CD4-positive, alpha-beta T cell treated with Interleukin-10 for 1 hour (primary cell): ENCODE measurements at regions not wholly inside any gene's neighbourhood (a gene's known extent, or its start where the extent isn't known, plus 50 kb on each side); places are given as distances from the start of the nearest gene placed in this dataset.

ENCODE experiments used
- DNase-seq: peaks from one replicate; pipeline ENCODE4 v3.0.0-alpha.2; 2020

DNA sequence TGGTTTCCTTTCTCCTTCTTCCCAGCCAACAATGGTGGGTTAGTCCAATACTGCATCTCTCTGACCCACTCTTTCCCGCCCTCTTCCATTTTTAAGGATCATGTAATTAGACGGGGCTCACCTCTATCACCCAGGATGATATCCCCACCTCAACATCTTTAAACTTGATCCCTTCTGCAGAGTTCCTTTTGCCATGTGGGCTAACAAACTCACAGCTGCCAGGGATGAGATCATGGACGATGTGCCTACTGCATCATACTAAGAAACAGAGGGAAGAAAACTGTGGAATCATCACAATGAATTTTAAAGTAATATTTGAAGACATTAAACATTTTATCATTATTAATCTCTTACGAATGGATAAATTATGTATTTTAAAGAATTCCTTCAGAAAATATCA, 183.5 kb downstream of the RDH14 start:
- no peak for DNase-seq

DNA sequence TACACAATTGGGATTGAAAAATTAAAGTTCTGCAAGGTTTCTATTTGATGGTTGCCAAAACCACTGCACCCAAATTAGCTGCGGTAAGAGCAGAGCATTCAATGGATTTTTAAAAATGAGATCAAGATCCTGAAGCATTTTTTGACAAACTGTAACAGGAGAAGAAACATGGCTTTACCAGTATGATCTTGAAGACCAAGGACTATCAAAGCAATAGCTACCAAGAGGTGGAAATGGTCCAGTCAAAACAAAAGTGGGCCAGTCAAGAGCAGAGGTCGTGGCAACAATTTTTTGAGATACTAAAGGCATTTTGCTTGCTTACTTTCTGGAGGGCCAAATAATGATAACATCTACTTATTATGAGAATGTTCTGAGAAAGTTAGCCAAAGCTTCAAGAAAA, 186.8 kb downstream of the RDH14 start:
- no peak for DNase-seq

DNA sequence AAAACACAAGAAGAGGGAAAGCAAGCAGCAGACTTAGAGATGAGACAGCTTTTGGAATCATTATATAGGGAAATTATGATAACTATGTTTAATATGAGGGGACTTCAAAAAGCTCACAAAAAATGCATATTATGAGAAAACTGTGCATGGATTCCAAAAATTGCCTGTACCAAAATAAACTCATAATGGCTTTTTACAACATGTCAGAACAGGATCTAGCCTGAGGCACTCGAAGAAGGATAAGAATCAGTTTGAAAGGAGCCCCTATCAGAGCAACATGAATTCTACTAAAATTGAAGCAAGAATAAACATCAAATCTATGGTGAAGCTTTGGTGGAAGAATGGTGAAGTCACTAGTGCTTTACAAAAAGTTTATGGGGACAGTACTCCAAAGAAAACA, 187.4 kb downstream of the RDH14 start:
- DNase-seq = no peak

DNA sequence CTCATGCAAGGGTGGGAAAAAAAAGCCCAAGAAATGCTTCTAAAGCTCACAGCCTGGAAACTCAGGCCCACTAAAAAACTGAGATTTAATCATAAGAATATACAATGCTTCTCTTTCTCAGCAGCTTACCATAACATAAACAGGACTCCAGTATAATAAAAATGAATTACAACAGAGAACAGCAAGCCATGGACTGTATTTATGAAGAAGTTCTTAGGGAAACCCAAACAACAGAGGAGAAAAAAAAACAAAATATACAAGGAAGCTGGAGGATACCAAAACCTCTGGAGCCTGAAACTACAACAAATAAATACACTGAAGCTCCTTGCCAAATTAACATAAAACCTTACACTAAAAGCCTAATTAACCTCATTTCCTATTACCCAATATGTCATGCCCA, 187.8 kb downstream of the RDH14 start:
- DNase-seq = no peak

DNA sequence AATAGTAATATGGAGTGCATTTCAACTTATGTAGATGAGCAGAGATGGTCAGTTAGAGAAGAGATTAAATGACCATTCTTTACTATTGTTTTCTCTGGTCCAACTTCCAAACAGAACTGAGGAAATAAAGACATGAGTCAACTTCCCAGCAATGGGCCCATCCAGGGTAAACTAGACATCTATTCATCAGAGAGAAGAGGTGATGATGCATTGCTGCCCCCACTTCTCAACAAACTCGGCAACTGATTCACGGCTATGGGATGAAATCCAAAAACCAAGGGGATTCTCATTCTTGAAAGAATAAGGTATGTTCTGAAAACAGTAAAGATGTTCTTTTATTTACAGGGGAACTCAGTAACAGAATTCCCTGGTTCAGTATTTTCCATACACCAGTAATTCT, 190.7 kb downstream of the RDH14 start:
- DNase-seq = no peak

DNA sequence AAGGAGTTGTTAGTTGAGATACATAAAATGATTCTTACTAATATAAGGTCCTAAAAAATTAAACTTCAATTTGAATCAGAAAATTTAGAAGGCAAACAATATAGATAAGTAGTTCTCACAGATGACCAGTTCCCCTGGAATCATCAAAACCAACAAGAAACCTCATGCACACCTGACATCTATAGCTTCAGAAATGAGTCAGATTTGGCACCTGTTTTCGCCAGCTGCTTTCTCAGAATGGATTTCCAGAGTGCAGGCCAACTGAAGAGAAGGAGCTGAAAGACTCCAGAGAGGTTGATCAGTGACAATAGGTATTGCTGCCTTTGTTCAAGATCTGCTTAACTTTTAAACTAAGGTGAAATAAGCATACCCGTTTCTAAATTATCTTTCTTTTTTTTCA, 192.4 kb downstream of the RDH14 start:
- DNase-seq = no peak

DNA sequence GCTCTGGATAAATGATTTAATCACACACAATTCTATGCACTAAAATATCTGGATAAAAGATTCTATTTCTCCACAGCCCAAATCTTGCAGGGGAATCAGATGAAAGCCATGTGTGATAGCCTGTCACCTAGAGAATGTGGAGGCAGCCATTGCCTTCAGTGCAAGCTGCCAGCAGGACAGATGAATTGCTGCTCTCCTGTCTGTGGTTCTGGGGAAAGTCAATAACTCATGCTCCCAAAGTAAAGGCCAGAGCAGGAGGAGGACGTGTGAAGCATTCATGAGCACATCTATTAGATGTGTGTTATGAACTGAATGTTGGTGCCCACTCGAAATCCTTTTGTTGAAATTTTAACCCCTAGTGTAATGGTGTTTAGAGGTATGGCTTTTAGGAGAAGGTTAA, 195.1 kb downstream of the RDH14 start:
- DNase-seq = no peak

DNA sequence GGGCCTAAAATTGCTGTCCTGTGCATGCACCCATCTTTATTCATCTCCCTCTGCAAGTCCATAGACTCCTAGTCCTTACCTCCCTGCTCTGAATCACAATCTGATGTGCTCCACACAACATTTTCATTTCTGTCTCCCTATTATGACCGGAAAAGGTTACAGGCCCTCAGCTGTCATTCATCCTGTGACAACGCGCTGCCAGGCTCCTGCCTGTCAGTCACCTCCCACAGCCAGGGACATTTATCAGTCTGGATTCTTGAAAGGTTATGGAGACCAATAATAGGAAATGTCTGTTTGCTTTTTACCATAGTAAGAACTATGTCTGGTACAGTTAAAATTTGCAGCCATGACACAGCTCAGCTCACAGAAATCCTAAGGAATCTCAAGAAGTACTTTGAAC, 197.1 kb downstream of the RDH14 start:
- no peak for DNase-seq

DNA sequence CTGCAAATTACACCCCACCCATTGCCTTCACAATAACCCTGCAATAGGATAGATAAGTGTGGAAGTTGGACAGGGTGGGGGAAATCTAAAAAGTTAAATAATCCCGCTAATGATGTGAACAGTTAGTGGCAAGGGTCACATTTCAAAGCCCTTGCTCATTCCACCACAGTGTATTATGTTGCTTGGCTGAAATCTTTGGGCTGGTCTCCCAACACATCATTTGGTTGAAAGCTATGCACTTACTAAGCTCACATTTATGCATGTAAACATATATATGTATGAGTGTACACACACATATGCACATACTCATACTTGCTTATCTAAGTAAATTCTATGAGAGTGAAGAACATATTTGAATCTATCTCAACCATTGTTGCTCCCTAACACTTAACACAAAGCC, 197.8 kb downstream of the RDH14 start:
- DNase-seq = no peak

DNA sequence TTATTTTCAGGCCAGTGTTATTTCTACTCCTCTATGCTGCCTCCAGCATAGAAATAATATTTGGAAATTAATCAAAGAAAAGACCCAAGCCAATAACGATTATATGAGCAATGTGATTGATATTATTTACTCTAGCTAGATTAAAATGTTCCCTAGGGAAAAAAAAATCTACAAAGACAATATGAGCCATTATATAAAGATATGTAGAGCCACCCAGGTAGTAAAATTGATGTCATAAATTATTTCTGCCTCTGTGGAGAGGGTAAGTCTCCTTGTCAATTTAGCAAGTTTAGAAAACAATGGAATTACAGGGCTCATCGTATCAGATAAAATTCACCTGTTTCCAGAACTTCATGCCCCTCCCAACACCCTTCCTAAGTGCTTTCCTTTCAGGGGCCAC, 202.9 kb downstream of the RDH14 start:
- no peak for DNase-seq

DNA sequence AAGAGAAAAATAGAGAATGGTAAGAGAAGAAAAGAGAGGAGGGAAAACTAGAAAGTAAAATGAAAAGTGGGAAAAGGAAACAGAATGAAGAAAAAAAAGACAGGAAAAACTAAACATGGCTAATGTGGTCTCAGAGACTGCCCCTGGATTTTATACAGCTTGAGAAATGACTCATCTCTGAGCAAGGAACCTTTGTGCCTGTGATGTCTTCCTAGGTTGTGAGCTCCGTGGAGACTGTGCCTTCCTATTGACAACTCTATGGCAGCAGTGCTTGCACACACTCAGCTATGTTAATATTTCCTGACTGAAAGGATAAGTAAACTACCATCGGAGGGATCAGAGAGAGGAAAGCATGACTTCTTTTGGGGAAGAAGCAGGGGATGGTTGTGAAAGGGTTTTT, 203.8 kb downstream of the RDH14 start:
- no peak for DNase-seq

DNA sequence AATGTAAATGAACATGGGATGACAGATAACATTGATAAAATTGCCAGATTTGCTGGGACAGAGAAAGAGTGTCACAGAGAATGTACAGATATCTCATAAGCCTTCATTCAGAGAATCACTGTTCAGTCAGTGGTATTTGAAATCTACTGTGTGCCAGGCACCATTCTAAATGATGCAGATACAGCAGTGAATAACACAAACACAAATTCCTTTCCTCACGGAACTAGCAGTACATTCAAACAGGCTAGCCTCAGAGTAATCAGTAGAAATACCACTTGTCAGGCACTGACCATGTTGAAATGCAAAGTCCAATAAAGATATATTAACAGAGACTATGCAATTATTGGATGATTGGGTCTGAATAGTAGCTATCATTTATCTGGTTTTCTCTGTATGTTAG, 211.0 kb downstream of the RDH14 start:
- DNase-seq = no peak

DNA sequence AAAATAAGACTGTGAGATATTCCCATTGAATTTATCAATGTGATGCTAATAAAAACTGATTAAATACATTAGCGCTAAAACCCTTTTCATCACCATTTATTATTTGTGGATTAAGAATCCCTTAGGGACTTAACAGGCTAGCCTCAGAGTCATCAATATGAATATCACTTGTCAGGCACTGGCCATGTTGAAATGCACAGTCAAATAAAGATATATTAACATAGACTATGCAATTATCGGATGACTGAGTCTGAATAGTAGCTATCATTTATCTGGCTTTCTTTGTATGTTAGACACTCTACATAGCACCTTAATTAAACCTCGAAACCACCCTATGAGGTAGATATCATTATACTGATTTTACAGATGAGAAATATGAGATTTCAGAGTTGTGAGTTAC, 213.6 kb downstream of the RDH14 start:
- DNase-seq = no peak

DNA sequence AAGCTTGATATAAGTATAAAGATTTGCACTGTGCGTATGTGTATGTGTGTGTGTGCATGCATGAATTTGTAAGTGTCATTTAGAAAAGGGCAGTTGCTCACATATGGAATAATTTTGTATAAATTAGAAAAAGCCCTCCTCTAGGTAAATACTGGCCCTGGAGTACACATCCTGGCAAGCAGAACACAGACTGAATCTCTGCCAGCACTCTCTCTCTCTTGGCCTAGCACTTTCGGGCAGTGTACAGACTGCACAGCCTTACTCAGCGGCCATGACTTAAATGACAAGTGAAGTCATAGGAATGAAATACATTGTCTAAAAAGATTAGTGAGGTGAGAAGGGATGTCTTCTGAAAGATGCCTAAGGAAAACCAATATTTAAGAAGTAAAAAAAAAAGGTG, 214.1 kb downstream of the RDH14 start:
- DNase-seq = no peak

DNA sequence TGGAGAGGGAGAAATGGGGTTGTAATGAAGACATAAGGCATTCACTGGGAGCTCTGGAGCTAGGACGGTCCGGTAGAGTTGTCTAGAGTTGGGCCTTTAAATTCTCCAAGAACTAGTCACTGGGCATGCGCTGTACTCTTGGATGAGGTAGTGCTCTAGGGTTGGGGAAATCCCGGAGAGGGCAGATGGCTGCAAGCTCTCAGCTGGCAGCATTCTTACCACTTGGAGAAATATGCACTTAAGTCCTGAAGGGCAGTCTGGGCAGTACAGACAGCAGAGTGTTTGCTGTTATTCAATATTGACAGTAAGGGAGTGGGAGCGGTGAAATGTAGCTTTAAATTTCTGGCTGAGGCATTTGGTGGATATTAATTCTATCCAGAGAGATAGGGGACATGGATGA, 214.6 kb downstream of the RDH14 start:
- DNase-seq = no peak

DNA sequence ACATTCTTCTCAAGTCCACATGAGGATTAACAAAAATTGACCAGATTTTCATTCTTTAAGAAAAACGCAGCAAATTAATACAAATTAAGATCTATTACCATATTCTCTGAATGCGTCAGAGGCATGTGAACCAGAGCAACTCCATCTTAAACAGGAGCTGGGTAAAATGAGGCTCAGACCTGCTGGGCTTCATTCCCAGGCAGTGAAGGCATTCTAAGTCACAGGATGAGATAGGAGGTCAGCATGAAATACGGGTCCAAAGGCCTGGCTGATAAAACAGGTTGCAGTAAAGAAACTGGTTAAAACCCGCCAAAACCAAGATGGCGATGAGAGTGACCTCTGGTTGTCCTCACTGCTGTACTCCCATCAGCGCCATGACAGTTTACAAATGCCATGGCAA, 217.6 kb downstream of the RDH14 start:
- no peak for DNase-seq

DNA sequence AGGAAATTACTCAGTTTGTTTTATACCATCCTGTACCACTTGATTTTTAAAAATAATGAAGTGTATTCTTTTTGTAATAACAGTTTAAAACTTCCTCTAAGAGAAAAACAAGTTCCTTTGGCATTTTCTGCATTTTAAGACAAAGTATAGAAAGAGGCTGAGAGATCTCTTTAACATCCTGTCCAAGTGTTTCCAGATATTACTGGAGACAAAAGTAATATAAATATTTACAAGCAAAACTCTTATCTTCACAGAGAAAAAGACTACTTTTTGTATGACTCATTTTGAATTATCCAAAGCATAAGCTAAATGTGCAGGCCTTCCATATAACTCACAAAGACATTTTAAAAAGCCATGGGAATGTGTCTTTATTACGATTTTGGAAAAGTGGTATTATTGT, 221.1 kb downstream of the RDH14 start:
- no peak for DNase-seq

DNA sequence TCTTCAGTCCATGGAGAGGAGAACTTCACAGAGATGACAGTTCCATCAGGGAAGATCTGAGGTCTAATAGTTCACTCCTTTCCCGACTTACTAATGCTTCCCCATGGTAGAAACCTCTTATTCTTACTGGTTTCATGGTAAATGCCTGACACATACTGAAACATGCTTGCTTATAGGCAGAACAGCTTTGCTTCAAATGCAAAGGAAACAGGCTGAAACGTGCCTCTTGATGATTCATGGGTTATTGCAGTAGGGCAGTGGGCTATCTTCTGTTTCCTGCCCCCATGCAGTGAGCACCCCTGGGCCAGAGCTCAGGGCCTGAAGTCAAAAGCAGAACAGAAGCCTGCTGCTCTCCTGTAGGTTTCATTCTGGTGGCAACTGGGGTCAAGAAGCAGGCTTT, 223.5 kb downstream of the RDH14 start:
- DNase-seq = no peak

DNA sequence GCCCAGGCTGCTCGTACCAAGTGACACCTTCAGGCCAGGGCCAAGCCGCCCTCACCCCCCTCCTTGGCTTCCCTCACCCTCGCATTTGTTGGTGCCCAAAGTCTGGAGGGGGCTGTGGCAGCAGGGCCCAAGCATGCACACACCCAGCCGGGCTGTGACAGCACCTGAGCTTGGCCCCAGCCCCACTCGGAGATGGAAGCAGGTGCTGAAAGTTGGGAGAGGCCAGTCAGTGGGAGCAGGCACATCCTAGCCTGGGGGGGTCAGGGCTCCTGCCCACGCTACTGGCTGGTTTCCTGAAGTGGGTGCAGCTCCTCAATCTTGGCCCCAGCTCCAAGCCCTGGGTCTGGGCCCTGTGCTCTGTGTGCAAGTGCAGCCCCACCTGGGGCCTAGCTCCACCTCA, 228.0 kb downstream of the RDH14 start:
- DNase-seq = no peak

DNA sequence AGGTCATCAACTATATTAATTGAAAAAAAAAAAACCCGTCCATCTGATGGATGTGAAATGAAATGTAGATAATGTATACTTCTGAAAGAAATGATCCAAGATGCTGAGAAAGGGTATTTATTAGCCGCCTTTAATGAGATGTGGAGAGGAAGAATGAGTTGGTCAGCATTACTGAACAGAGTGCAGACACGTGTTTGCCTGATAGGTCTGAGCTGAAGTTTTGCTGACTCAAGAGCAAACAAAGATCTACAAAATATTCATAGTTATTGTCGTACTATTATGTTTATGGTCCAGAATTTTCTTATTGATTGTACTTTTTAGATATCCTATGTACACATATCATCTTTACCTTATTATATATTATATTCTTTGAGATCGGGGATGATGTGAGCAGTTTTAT, 235.3 kb downstream of the RDH14 start:
- no peak for DNase-seq

DNA sequence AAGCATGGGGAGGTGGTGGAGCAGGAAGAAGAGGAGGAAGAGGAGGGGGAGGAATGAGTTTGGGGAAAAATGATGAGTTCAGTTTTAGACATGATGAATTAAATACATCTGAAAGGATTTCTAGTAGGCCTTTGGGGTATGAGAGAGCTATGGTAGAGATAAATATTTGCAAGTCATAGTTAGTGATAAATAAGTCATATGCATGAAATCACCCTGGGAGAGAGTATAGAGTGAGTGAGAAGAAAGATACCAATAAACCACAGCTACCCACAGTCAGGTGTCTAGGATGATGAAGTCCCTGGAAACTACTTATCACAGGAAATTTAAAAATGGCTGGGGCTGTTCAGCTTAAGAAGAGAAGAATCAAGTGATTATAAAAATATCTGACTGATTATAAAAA, 240.5 kb downstream of the RDH14 start:
- no peak for DNase-seq

DNA sequence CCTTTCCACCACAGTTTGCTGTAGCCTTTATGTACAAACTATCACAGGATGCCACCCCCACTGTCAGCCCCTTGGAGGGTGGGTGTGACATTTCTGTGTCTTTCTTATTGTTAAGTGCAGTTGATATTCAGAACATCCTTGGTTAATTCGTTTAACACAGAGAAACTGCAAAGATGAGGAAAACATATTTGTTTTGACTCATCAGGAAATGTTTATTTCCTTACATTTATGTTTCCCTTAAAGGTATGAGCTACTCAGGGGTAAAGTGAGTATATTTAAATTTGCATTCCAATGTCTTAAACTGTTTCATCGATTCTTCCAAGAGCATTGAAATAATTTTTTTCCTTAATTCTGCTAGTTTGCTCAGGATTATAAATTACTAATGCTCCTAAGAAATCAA, 243.4 kb downstream of the RDH14 start:
- DNase-seq = no peak

DNA sequence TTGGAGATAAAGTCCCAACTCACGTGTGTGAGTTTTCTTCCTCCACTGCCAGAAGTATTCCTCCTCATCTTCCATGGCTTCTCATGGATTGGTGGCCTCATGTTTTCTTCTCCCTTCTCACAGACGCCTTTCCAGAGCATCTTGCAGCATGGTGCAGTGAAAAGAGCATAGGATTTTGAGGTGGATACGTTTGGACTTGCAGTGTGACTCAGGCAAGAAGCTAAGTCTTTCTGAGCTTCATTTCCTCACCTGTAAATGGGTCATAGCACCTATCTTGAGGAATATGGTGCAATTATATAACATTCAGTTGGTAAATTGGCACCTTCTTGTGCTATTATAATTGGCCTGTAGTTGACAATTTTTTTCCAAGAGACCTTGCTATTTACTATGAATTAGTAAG, 247.6 kb downstream of the RDH14 start:
- DNase-seq = no peak

DNA sequence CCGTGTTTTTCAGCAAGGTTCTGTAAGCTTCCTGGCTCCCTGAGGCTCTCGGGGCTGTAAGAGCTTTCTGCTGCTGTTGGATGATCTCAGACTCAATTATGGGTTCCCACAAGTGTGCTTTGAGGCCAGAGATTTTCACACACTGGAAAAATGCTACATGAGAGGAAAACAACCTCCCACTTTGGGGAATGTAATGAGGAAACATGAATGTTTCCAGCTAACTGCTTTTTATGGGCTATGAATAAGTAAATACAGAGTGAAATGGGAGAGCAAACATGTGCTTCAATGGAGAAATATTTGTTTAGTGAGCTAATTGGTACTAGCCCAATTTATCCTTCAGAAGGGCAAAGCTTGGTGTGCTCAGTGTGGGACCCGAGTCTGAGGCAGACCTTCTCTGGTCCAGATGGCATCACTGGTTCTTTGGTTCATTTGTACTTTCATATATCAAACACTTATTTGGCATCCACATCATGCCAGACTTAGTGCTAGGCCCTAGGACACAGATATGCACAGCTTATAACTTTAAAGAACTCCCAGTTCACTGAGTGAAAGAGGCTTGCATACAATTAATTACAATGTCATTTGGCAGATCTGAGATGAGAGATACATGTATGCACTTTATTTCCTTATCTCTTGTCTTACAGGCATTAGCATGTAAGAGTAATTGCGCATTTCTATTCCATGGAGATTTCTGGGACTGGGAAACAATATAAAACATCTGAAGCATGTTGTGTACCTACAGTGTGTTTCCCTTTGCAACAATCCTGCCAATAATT, 248.8 kb downstream of the RDH14 start:
- no peak for DNase-seq

DNA sequence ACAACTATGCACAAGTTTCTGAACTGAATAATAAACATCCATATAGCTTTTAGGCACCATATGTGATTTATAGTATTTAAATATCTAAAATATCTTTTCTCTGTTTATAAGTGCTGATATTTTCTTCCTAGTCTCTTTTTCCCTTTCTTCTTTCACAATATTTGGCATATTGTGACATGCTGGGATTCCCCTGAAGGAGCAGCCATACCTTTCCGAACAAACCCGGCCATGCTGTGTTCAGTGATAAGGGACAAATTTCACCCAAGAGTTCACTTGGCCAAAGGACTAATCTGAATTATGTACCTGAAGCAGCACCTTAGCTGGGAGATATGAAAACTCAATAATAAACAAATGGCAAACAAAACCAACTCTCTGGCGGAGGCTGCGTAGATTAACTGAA, 250.8 kb downstream of the RDH14 start:
- no peak for DNase-seq

DNA sequence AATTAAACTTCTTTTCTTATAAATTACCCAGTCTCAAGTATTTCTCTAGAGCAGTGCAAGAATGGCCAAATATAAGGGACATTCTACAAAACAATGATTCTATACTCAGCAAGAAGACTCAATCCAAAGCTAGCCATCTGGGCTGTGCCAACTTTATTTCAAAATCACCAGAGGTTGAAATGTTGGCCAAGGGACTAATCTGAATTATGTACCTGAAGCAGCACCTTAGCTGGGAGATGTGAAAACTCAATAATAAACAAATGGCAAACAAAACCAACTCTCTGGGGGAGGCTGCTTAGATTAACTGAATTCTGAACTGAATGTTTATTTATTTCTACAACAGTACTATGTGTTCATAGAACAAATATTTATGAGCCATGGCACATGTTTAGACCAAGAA, 251.3 kb downstream of the RDH14 start:
- no peak for DNase-seq
